ENCODE measurements at regions not wholly inside any gene's neighbourhood (a gene's known extent, or its start where the extent isn't known, plus 50 kb on each side); places are given as distances from the start of the nearest gene placed in this dataset.

DNA sequence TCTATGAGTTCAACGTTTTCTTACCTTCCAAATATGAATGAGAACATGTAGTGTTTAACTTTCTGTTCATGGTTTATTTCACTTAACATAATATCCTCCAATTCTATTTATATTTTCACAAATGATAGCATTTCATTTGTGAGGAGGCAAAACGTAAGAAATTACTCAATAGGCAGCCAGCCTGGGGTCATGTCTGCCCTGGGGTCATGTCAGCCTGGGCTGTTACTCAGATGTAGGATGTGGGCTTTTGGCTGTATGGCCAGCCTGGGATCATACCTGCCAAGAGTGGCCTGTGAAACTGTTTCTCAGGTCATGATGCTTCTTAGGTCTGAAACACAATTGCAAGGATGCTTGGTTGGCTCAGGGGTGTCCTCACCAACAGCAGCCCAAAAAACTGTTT lies 187.0 kb downstream of the FBXO8 start:
- TF ChIP-seq, protein P1, sequence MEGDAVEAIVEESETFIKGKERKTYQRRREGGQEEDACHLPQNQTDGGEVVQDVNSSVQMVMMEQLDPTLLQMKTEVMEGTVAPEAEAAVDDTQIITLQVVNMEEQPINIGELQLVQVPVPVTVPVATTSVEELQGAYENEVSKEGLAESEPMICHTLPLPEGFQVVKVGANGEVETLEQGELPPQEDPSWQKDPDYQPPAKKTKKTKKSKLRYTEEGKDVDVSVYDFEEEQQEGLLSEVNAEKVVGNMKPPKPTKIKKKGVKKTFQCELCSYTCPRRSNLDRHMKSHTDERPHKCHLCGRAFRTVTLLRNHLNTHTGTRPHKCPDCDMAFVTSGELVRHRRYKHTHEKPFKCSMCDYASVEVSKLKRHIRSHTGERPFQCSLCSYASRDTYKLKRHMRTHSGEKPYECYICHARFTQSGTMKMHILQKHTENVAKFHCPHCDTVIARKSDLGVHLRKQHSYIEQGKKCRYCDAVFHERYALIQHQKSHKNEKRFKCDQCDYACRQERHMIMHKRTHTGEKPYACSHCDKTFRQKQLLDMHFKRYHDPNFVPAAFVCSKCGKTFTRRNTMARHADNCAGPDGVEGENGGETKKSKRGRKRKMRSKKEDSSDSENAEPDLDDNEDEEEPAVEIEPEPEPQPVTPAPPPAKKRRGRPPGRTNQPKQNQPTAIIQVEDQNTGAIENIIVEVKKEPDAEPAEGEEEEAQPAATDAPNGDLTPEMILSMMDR (IDR thresholded peaks at IDR 0.05): no peak
- TF ChIP-seq ZFX (IDR thresholded peaks at IDR 0.05; ENCODE audit: borderline replicate concordance): no peak

All from 22Rv1 (cell line).